H1 (cell line): ENCODE measurements at regions not wholly inside any gene's neighbourhood (a gene's known extent, or its start where the extent isn't known, plus 50 kb on each side); places are given as distances from the start of the nearest gene placed in this dataset.

Experiments
- CTCF ChIA-PET: fragments of 300-600 bp; sonication (Branson Sonifier 250); formaldehyde crosslinking; loops from one replicate; lab custom pipeline; 2021; ENCODE audit not compliant: partially characterized antibody; lab: Charles Lee
- POLR2A ChIA-PET: fragments of 300-600 bp; sonication (Branson Sonifier 250); formaldehyde crosslinking; loops from one replicate; lab custom pipeline; 2021; ENCODE audit warnings: inconsistent platforms; ENCODE audit not compliant: partially characterized antibody; lab: Charles Lee
- DNase-seq, 2 experiments: peaks; one replicate each; pipeline versions ENCODE4 v3.0.0 to v3.0.0-alpha.2; 2010 to 2022; ENCODE audit warnings: low spot score in 2 of 2, low read depth in 1 of 2, mixed read lengths in 1 of 2
- FAIRE-seq: peaks from 2 replicates; lab custom pipeline; 2011; peaks lifted over from hg19 to GRCh38; lab: Jason Lieb, UNC
- H2AFZ ChIP-seq: 2 replicates; pipeline ENCODE4 v1.8.1; 2012; ENCODE audit warnings: low read length, inconsistent platforms
- H2AK5ac ChIP-seq: 2 replicates; pipeline ENCODE4 v1.6.1; 2013; ENCODE audit warnings: low read depth, low read length
- H2BK120ac ChIP-seq: replicated peaks from 2 replicates; pipeline ENCODE3; 2013; ENCODE audit warnings: low read depth, low read length, inconsistent platforms
- H2BK12ac ChIP-seq: 2 replicates; pipeline ENCODE4 v1.6.1; 2013; ENCODE audit warnings: low read depth, low read length
- H2BK15ac ChIP-seq: 2 replicates; pipeline ENCODE4 v1.6.1; 2013; ENCODE audit warnings: low read length
- H2BK20ac ChIP-seq: 2 replicates; pipeline ENCODE4 v1.6.1; 2013; ENCODE audit warnings: low read length
- H2BK5ac ChIP-seq: 2 replicates; pipeline ENCODE4 v1.6.1; 2013; ENCODE audit warnings: low read depth, low read length
- H3K14ac ChIP-seq: 2 replicates; pipeline ENCODE4 v1.6.1; 2013; ENCODE audit warnings: inconsistent platforms; ENCODE audit not compliant: insufficient read length
- H3K18ac ChIP-seq: 2 replicates; pipeline ENCODE4 v1.6.1; 2013; ENCODE audit warnings: low read length; ENCODE audit errors: extremely low read depth
- H3K23ac ChIP-seq: 2 replicates; pipeline ENCODE4 v1.6.1; 2013; ENCODE audit warnings: inconsistent platforms; ENCODE audit not compliant: insufficient read length
- H3K23me2 ChIP-seq: 2 replicates; pipeline ENCODE4 v1.6.1; 2013; ENCODE audit warnings: low read depth, low read length
- H3K27ac ChIP-seq: 2 replicates; pipeline ENCODE4 v1.6.1; 2011; ENCODE audit warnings: low read depth, low read length, inconsistent platforms
- H3K27me3 ChIP-seq, 4 experiments: replicated peaks in 1 of 4; 1 replicate in 1 of 4; 2 replicates in 3 of 4; pipeline versions ENCODE4 v1.6.1 to v1.8.1; 2011 to 2013; ENCODE audit warnings: low read length in 3 of 4, mild to moderate bottlenecking in 3 of 4, inconsistent platforms in 2 of 4, mixed read lengths in 2 of 4, moderate library complexity in 1 of 4; ENCODE audit not compliant: control insufficient read depth in 3 of 4, insufficient read depth in 3 of 4; ENCODE audit errors: extremely low read depth in 1 of 4
- H3K36me3 ChIP-seq, 4 experiments: 2 replicates each; pipeline versions ENCODE4 v1.6.1 to v1.8.1; 2011 to 2013; ENCODE audit warnings: mild to moderate bottlenecking in 4 of 4, low read length in 3 of 4, moderate library complexity in 2 of 4, control low read depth in 1 of 4, inconsistent platforms in 1 of 4; ENCODE audit not compliant: insufficient read depth in 4 of 4, control insufficient read depth in 2 of 4
- H3K4ac ChIP-seq: replicated peaks from 2 replicates; pipeline ENCODE3; 2013; ENCODE audit warnings: low read length, low read depth, mixed read lengths, inconsistent platforms; ENCODE audit not compliant: insufficient read length
- H3K4me1 ChIP-seq, 4 experiments: replicated peaks in 1 of 4; 1 replicate in 1 of 4; 2 replicates in 3 of 4; pipeline versions ENCODE4 v1.6.1 to v1.8.1; 2011 to 2013; ENCODE audit warnings: low read length in 3 of 4, inconsistent platforms in 2 of 4, mixed read lengths in 1 of 4; ENCODE audit not compliant: insufficient read depth in 4 of 4, control insufficient read depth in 3 of 4
- H3K4me2 ChIP-seq, 2 experiments: 2 replicates each; pipeline versions ENCODE4 v1.6.1 to v1.8.1; 2011 to 2013; ENCODE audit warnings: low read depth in 2 of 2, low read length in 2 of 2, control low read depth in 1 of 2, inconsistent platforms in 1 of 2, mild to moderate bottlenecking in 1 of 2; ENCODE audit not compliant: insufficient read depth in 1 of 2
- H3K4me3 ChIP-seq, 4 experiments: fragments of 200-600, 300-600 bp in 1 of 4; sonication (generic), shearing (Covaris generic), sonication (Bioruptor Twin) in 1 of 4; 2 replicates each; pipeline versions ENCODE4 v1.5.1 to v1.8.1; 2011 to 2016; ENCODE audit warnings: low read length in 4 of 4, low read depth in 3 of 4, control low read depth in 2 of 4, inconsistent platforms in 2 of 4, mild to moderate bottlenecking in 2 of 4, mixed read lengths in 1 of 4, moderate library complexity in 1 of 4; ENCODE audit not compliant: insufficient read depth in 2 of 4; ENCODE audit errors: extremely low read depth in 1 of 4
- H3K56ac ChIP-seq: replicated peaks from 2 replicates; pipeline ENCODE3; 2013; ENCODE audit warnings: low read depth, mild to moderate bottlenecking, mixed read lengths, low read length, inconsistent platforms; ENCODE audit not compliant: insufficient read length
- H3K79me1 ChIP-seq: 2 replicates; pipeline ENCODE4 v1.6.1; 2013; ENCODE audit warnings: low read depth, low read length, control low read depth
- H3K79me2 ChIP-seq, 2 experiments: 2 replicates each; pipeline versions ENCODE4 v1.6.1 to v1.8.1; 2012 to 2013; ENCODE audit warnings: low read length in 2 of 2, mild to moderate bottlenecking in 2 of 2, inconsistent platforms in 1 of 2; ENCODE audit not compliant: insufficient read depth in 2 of 2, control insufficient read depth in 1 of 2
- H3K9ac ChIP-seq, 4 experiments: replicated peaks in 1 of 4; 1 replicate in 1 of 4; 2 replicates in 3 of 4; pipeline versions ENCODE4 v1.6.1 to v1.8.1; 2011 to 2013; ENCODE audit warnings: low read depth in 3 of 4, low read length in 3 of 4, control low read depth in 2 of 4, mild to moderate bottlenecking in 2 of 4, moderate library complexity in 2 of 4, inconsistent platforms in 1 of 4; ENCODE audit errors: extremely low read depth in 1 of 4
- H3K9me3 ChIP-seq, 2 experiments: 2 replicates each; pipeline versions ENCODE4 v1.6.1 to v1.8.1; 2012 to 2013; ENCODE audit warnings: mild to moderate bottlenecking in 2 of 2, moderate library complexity in 2 of 2, control low read depth in 1 of 2, inconsistent platforms in 1 of 2, low read depth in 1 of 2, low read length in 1 of 2, mixed read lengths in 1 of 2; ENCODE audit not compliant: insufficient read depth in 2 of 2
- H4K20me1 ChIP-seq, 2 experiments: replicated peaks in 1 of 2; 2 replicates each; pipeline versions ENCODE3 to v1.8.1; 2011 to 2013; ENCODE audit warnings: inconsistent platforms in 2 of 2, low read length in 2 of 2, mild to moderate bottlenecking in 1 of 2; ENCODE audit not compliant: insufficient read depth in 2 of 2, control insufficient read depth in 1 of 2
- H4K5ac ChIP-seq: 2 replicates; pipeline ENCODE4 v1.6.1; 2013; ENCODE audit warnings: low read length, low read depth, mixed read lengths, inconsistent platforms; ENCODE audit not compliant: insufficient read length
- H4K8ac ChIP-seq: 2 replicates; pipeline ENCODE4 v1.8.0; 2013; ENCODE audit warnings: mild to moderate bottlenecking, moderate library complexity, low read length, inconsistent platforms; ENCODE audit not compliant: insufficient read depth; ENCODE audit errors: extremely low read depth
- H4K91ac ChIP-seq: replicated peaks from 2 replicates; pipeline ENCODE3; 2013; ENCODE audit warnings: low read length, mixed read lengths, inconsistent platforms; ENCODE audit not compliant: insufficient read length
- ASH2L ChIP-seq: fragments of 200-600, 300-600 bp; sonication (generic); IDR thresholded peaks from one replicate; pipeline ENCODE4 v1.7.1; 2017; ENCODE audit warnings: low read length
- CEBPB ChIP-seq: IDR thresholded peaks from 2 replicates; pipeline ENCODE4 v1.6.1; 2012; ENCODE audit warnings: low read depth, low read length
- CHD2 ChIP-seq: IDR thresholded peaks from 2 replicates; pipeline ENCODE4 v1.6.1; 2012; ENCODE audit warnings: low read length, improper control_type of control experiment
- CTBP2 ChIP-seq: IDR thresholded peaks from 2 replicates; pipeline ENCODE4 v1.7.0; 2011; ENCODE audit warnings: borderline replicate concordance, mild to moderate bottlenecking, moderate library complexity, mixed read lengths, low read length; ENCODE audit not compliant: insufficient read depth, insufficient read length
- E2F6 ChIP-seq: IDR thresholded peaks from 2 replicates; pipeline ENCODE4 v1.6.1; 2012; ENCODE audit warnings: inconsistent platforms
- EZH2 ChIP-seq: fragments of 200-600 bp; sonication (generic); IDR thresholded peaks from 2 replicates; pipeline ENCODE4 v1.7.1; 2012; ENCODE audit warnings: low read depth, mild to moderate bottlenecking, moderate library complexity, low read length, inconsistent platforms; ENCODE audit not compliant: severe bottlenecking
- JUN ChIP-seq: IDR thresholded peaks from 2 replicates; pipeline ENCODE4 v1.6.1; 2011; ENCODE audit warnings: low read depth, mild to moderate bottlenecking, improper control_type of control experiment, low read length
- MAFK ChIP-seq: IDR thresholded peaks from 2 replicates; pipeline ENCODE4 v1.6.1; 2012; ENCODE audit warnings: low read depth, mild to moderate bottlenecking, improper control_type of control experiment, low read length
- RBBP5 ChIP-seq: IDR thresholded peaks from 2 replicates; pipeline ENCODE4 v1.7.1; 2012; ENCODE audit warnings: low read depth, mild to moderate bottlenecking, inconsistent platforms, low read length, moderate library complexity, borderline replicate concordance
- SIX5 ChIP-seq: IDR thresholded peaks from 2 replicates; pipeline ENCODE4 v1.6.1; 2011; ENCODE audit warnings: mild to moderate bottlenecking, low read depth, low read length
- ZNF274 ChIP-seq: IDR thresholded peaks from 2 replicates; pipeline ENCODE4 v1.7.0; 2012; ENCODE audit warnings: low read length, borderline replicate concordance; ENCODE audit errors: extremely low read depth
- WGBS, 2 experiments: shearing (Covaris generic) in 1 of 2; methylation state at CpG; one replicate each; pipeline versions ENCODE4 v1.1.6 to v1.1.7; 2013 to 2015; ENCODE audit warnings: low lambda C conversion rate in 2 of 2, mixed read lengths in 2 of 2, inconsistent platforms in 1 of 2, low coverage in 1 of 2, missing lambda C conversion rate in 1 of 2; ENCODE audit not compliant: insufficient replicate concordance in 2 of 2, insufficient coverage in 1 of 2, insufficient read length in 1 of 2; ENCODE audit errors: extremely low coverage in 1 of 2, missing lambda C conversion rate in 1 of 2; 5-methylcytosine and 5-hydroxymethylcytosine counted together
- TF ChIP-seq, protein P1 (sequence below), 3 experiments: IDR thresholded peaks; 1 replicate in 2 of 3; 2 replicates in 1 of 3; pipeline versions ENCODE4 v1.5.1 to v1.6.1; 2011; ENCODE audit warnings: low read length in 3 of 3, mild to moderate bottlenecking in 3 of 3, inconsistent platforms in 2 of 3, low read depth in 1 of 3, moderate library complexity in 1 of 3; ENCODE audit not compliant: insufficient read depth in 1 of 3; ENCODE audit errors: control extremely low read depth in 1 of 3

GRCh38 chr16:9306753-9307152 is 215.3 kb downstream of the HAPSTR1 start:
- 85% methylated on average over 3 of the region's 3 CpGs; no CpG with 5 or more reads in 1 of the 2 experiments for WGBS, 2 experiments
- CTCF ChIA-PET = interaction anchor here (0.6 to 1.4 kb wide), 5 partner anchors 9 to 79 kb away, joined by 3 to 7 read pairs (median 3); no protein-coding TSS in a partner anchor
- no peak overlapping the region for H4K91ac ChIP-seq
- H2BK120ac ChIP-seq = no peak overlapping the region
- H2AFZ ChIP-seq = no peak overlapping the region
- H3K23ac ChIP-seq = no peak overlapping the region
- no peak overlapping the region for H2BK12ac ChIP-seq
- FAIRE-seq = no peak
- H3K23me2 ChIP-seq = no peaks in the 10 kb centered on the region
- no peak overlapping the region for H3K14ac ChIP-seq
- no peak overlapping the region for H3K9ac ChIP-seq
- POLR2A ChIA-PET = no interaction called here
- H3K18ac ChIP-seq = no peak overlapping the region
- no peak overlapping the region for H2BK5ac ChIP-seq
- H3K4me3 ChIP-seq = no peak overlapping the region
- H3K4me2 ChIP-seq = no peak overlapping the region
- no peaks in the 10 kb centered on the region for H3K36me3 ChIP-seq
- no peak overlapping the region for H4K5ac ChIP-seq
- no peaks in the 10 kb centered on the region for H3K27me3 ChIP-seq
- no peak overlapping the region for H2BK15ac ChIP-seq
- no peak overlapping the region for H2BK20ac ChIP-seq
- H3K79me1 ChIP-seq = no peaks in the 10 kb centered on the region
- H3K4me1 ChIP-seq = peaks cover 0 to 7% (median 2%) of the 10 kb centered on the region in 4 experiments; a peak in 2 of 7 replicates
- H2AK5ac ChIP-seq = no peak overlapping the region
- H3K9me3 ChIP-seq = no peaks in the 10 kb centered on the region
- no peak overlapping the region for H3K4ac ChIP-seq
- H3K27ac ChIP-seq = no peak overlapping the region
- H4K8ac ChIP-seq = no peak overlapping the region
- no peak overlapping the region for H3K56ac ChIP-seq
- DNase-seq = no peak
- H3K79me2 ChIP-seq = no peaks in the 10 kb centered on the region
- H4K20me1 ChIP-seq = no peaks in the 10 kb centered on the region
- TF ChIP-seq E2F6 (no peak), SIX5 (no peak), JUN (no peak), CEBPB (no peak), EZH2 (no peak), MAFK (no peak), ZNF274 (no peak), RBBP5 (no peak), ASH2L (no peak), CTBP2 (no peak), CHD2 (no peak)
- TF ChIP-seq, protein P1, sequence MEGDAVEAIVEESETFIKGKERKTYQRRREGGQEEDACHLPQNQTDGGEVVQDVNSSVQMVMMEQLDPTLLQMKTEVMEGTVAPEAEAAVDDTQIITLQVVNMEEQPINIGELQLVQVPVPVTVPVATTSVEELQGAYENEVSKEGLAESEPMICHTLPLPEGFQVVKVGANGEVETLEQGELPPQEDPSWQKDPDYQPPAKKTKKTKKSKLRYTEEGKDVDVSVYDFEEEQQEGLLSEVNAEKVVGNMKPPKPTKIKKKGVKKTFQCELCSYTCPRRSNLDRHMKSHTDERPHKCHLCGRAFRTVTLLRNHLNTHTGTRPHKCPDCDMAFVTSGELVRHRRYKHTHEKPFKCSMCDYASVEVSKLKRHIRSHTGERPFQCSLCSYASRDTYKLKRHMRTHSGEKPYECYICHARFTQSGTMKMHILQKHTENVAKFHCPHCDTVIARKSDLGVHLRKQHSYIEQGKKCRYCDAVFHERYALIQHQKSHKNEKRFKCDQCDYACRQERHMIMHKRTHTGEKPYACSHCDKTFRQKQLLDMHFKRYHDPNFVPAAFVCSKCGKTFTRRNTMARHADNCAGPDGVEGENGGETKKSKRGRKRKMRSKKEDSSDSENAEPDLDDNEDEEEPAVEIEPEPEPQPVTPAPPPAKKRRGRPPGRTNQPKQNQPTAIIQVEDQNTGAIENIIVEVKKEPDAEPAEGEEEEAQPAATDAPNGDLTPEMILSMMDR (IDR thresholded peaks at IDR 0.05; ENCODE audit: control extremely low read depth in 1 of 3, insufficient read depth in 1 of 3, low read depth in 1 of 3, low read length in 3 of 3) = no peak
